ENCODE measurements at regions not wholly inside any gene's neighbourhood (a gene's known extent, or its start where the extent isn't known, plus 50 kb on each side); places are given as distances from the start of the nearest gene placed in this dataset.
A peak's percentile ranks its signal among the peaks of the same experiment; 100 is the strongest.

GRCh38 chr6:43907789-43908472, 137.9 kb downstream of the VEGFA start:
- no peak overlapping the region for H3K4me3 ChIP-seq (replicated peaks; ENCODE audit: low read depth, low read length)
- TF ChIP-seq CTCF (IDR thresholded peaks at IDR 0.05; ENCODE audit: low read length, missing control alignments), result no peak
- no peak for DNase-seq (ENCODE audit: low read depth)

GRCh38 chr6:43907312-43907711, 137.3 kb downstream of the VEGFA start:
- TF ChIP-seq CTCF (IDR thresholded peaks at IDR 0.05; ENCODE audit: low read length, missing control alignments), result no peak
- no peak for DNase-seq (ENCODE audit: low read depth)
- no peak overlapping the region for H3K4me3 ChIP-seq (replicated peaks; ENCODE audit: low read depth, low read length)

- TF ChIP-seq CTCF (IDR thresholded peaks at IDR 0.05; ENCODE audit: low read length, missing control alignments), result no peak
- peak; percentile 26 for DNase-seq (ENCODE audit: low read depth)
- no peak overlapping the region for H3K4me3 ChIP-seq (replicated peaks; ENCODE audit: low read depth, low read length)
Observed at GRCh38 chr6:43904311-43905123, 134.5 kb downstream of the VEGFA start.

GRCh38 chr6:43903739-43904290, 133.8 kb downstream of the VEGFA start:
- no peak for DNase-seq (ENCODE audit: low read depth)
- no peak overlapping the region for H3K4me3 ChIP-seq (replicated peaks; ENCODE audit: low read depth, low read length)
- TF ChIP-seq CTCF (IDR thresholded peaks at IDR 0.05; ENCODE audit: low read length, missing control alignments), result no peak

- no peak overlapping the region for H3K4me3 ChIP-seq (replicated peaks; ENCODE audit: low read depth, low read length)
- no peak for DNase-seq (ENCODE audit: low read depth)
- no peak for TF ChIP-seq CTCF (IDR thresholded peaks at IDR 0.05; ENCODE audit: low read length, missing control alignments)
Observed at GRCh38 chr6:43901733-43902230, 131.8 kb downstream of the VEGFA start.

- H3K4me3 ChIP-seq (replicated peaks; ENCODE audit: low read depth, low read length), result no peak overlapping the region
- TF ChIP-seq CTCF (IDR thresholded peaks at IDR 0.05; ENCODE audit: low read length, missing control alignments), result no peak
Observed at GRCh38 chr6:43900916-43901732, 131.1 kb downstream of the VEGFA start.

More at GRCh38 chr6:43900916-43901732, 131.1 kb downstream of the VEGFA start:
- no peak for DNase-seq (ENCODE audit: low read depth)

Measured in fibroblast of pulmonary artery (primary cell).